CD1c-positive myeloid dendritic cell (primary cell): ENCODE measurements at regions not wholly inside any gene's neighbourhood (a gene's known extent, or its start where the extent isn't known, plus 50 kb on each side); places are given as distances from the start of the nearest gene placed in this dataset.

Experiments
- DNase-seq: peaks from one replicate; pipeline ENCODE4 v3.0.0-alpha.2; 2016; ENCODE audit errors: extremely low spot score

- DNase-seq: no peak
Measured at GRCh38 chrX:45879512-45879911, 665.7 kb downstream of the ZNF674 start.

GRCh38 chrX:45876206-45876605, 669.0 kb downstream of the ZNF674 start:
- DNase-seq: no peak

GRCh38 chrX:45873781-45874180, 671.4 kb downstream of the ZNF674 start:
- no peak for DNase-seq

GRCh38 chrX:45872480-45872879, 671.8 kb upstream of the DIPK2B start:
- no peak for DNase-seq

- no peak for DNase-seq
Measured at GRCh38 chrX:45868425-45868824, 667.7 kb upstream of the DIPK2B start.

GRCh38 chrX:45862801-45863200, 662.1 kb upstream of the DIPK2B start:
- DNase-seq: no peak

- no peak for DNase-seq
Measured at GRCh38 chrX:45860450-45860849, 659.8 kb upstream of the DIPK2B start.

- DNase-seq: no peak
Measured at GRCh38 chrX:45859407-45859806, 658.7 kb upstream of the DIPK2B start.

- no peak for DNase-seq
Measured at GRCh38 chrX:45852884-45853283, 652.2 kb upstream of the DIPK2B start.

- DNase-seq: peak; percentile 23
Measured at GRCh38 chrX:45851434-45851991, 650.8 kb upstream of the DIPK2B start.

GRCh38 chrX:45850775-45851433, 650.2 kb upstream of the DIPK2B start:
- DNase-seq: peak; percentile 23

GRCh38 chrX:45850197-45850774, 649.6 kb upstream of the DIPK2B start:
- DNase-seq: peak; percentile 5

GRCh38 chrX:45849261-45849862, 648.7 kb upstream of the DIPK2B start:
- DNase-seq: peak; percentile 23

GRCh38 chrX:45847961-45848360, 647.3 kb upstream of the DIPK2B start:
- no peak for DNase-seq

GRCh38 chrX:45846328-45846727, 645.7 kb upstream of the DIPK2B start:
- DNase-seq: no peak

- DNase-seq: no peak
Measured at GRCh38 chrX:45845142-45845541, 644.5 kb upstream of the DIPK2B start.

GRCh38 chrX:45843518-45843917, 642.8 kb upstream of the DIPK2B start:
- peak; percentile 6 for DNase-seq

GRCh38 chrX:45842926-45843315, 642.2 kb upstream of the DIPK2B start:
- no peak for DNase-seq

- no peak for DNase-seq
Measured at GRCh38 chrX:45842207-45842925, 641.7 kb upstream of the DIPK2B start.

GRCh38 chrX:45840411-45840950, 639.8 kb upstream of the DIPK2B start:
- no peak for DNase-seq

GRCh38 chrX:45830343-45830742, 629.7 kb upstream of the DIPK2B start:
- no peak for DNase-seq

- peak; percentile 23 for DNase-seq
Measured at GRCh38 chrX:45824471-45824870, 623.8 kb upstream of the DIPK2B start.
